Trophoblast cell (in vitro differentiated cells and primary cell): ENCODE measurements at regions not wholly inside any gene's neighbourhood (a gene's known extent, or its start where the extent isn't known, plus 50 kb on each side); places are given as distances from the start of the nearest gene placed in this dataset.

Experiments
- DNase-seq, 2 donors: peaks; one replicate each; pipeline ENCODE4 v3.0.0-alpha.2; 2016
- H2AFZ ChIP-seq: 2 replicates; pipeline ENCODE4 v1.6.1; 2013; ENCODE audit warnings: low read length, moderate library complexity, mild to moderate bottlenecking; ENCODE audit not compliant: insufficient read depth, poor library complexity
- H2AK5ac ChIP-seq: 2 replicates; pipeline ENCODE4 v1.6.1; 2013; ENCODE audit warnings: mild to moderate bottlenecking, low read length
- H2BK120ac ChIP-seq: 2 replicates; pipeline ENCODE4 v1.6.1; 2013; ENCODE audit warnings: low read length, mild to moderate bottlenecking, moderate library complexity; ENCODE audit not compliant: insufficient read depth, poor library complexity
- H2BK12ac ChIP-seq: 2 replicates; pipeline ENCODE4 v1.6.1; 2013; ENCODE audit warnings: mild to moderate bottlenecking, low read length, moderate library complexity
- H2BK5ac ChIP-seq: 2 replicates; pipeline ENCODE4 v1.6.1; 2013; ENCODE audit warnings: low read length, low read depth, moderate library complexity, mild to moderate bottlenecking; ENCODE audit not compliant: poor library complexity
- H3K14ac ChIP-seq: 2 replicates; pipeline ENCODE4 v1.6.1; 2013; ENCODE audit warnings: mild to moderate bottlenecking, low read length
- H3K18ac ChIP-seq: 2 replicates; pipeline ENCODE4 v1.6.1; 2013; ENCODE audit warnings: mild to moderate bottlenecking, low read length
- H3K23ac ChIP-seq: 2 replicates; pipeline ENCODE4 v1.6.1; 2013; ENCODE audit warnings: low read length
- H3K27ac ChIP-seq: 2 replicates; pipeline ENCODE4 v1.5.1; 2013; ENCODE audit warnings: low read depth, mild to moderate bottlenecking, inconsistent platforms, low read length, moderate library complexity
- H3K27me3 ChIP-seq: 2 replicates; pipeline ENCODE4 v1.6.1; 2013; ENCODE audit warnings: inconsistent platforms, mild to moderate bottlenecking, low read length, moderate library complexity; ENCODE audit not compliant: insufficient read depth
- H3K36me3 ChIP-seq, 2 experiments: 1 replicate in 1 of 2; 2 replicates in 1 of 2; pipeline ENCODE4 v1.6.1; 2013; ENCODE audit warnings: low read length in 2 of 2, mild to moderate bottlenecking in 2 of 2, moderate library complexity in 1 of 2; ENCODE audit not compliant: insufficient read depth in 2 of 2, control insufficient read depth in 1 of 2
- H3K4ac ChIP-seq: 2 replicates; pipeline ENCODE4 v1.6.1; 2013; ENCODE audit warnings: low read depth, mild to moderate bottlenecking, low read length, moderate library complexity
- H3K4me1 ChIP-seq, 2 experiments: 1 replicate in 1 of 2; 2 replicates in 1 of 2; pipeline ENCODE4 v1.6.1; 2013; ENCODE audit warnings: low read length in 2 of 2, mild to moderate bottlenecking in 2 of 2, moderate library complexity in 1 of 2; ENCODE audit not compliant: insufficient read depth in 2 of 2, control insufficient read depth in 1 of 2
- H3K4me2 ChIP-seq: 2 replicates; pipeline ENCODE4 v1.6.1; 2013; ENCODE audit warnings: inconsistent platforms, mild to moderate bottlenecking, low read length, moderate library complexity
- H3K4me3 ChIP-seq: 2 replicates; pipeline ENCODE4 v1.5.1; 2013; ENCODE audit warnings: mild to moderate bottlenecking, low read depth, low read length, inconsistent platforms
- H3K79me1 ChIP-seq: one replicate; pipeline ENCODE4 v1.6.1; 2013; ENCODE audit warnings: low read length
- H3K79me2 ChIP-seq: 2 replicates; pipeline ENCODE4 v1.6.1; 2013; ENCODE audit warnings: low read length, mild to moderate bottlenecking; ENCODE audit not compliant: control insufficient read depth, insufficient read depth, poor library complexity
- H3K9ac ChIP-seq: 2 replicates; pipeline ENCODE4 v1.6.1; 2013; ENCODE audit warnings: mild to moderate bottlenecking, low read length
- H3K9me3 ChIP-seq: 2 replicates; pipeline ENCODE4 v1.6.1; 2013; ENCODE audit warnings: low read depth, mild to moderate bottlenecking, control low read depth, inconsistent platforms, low read length; ENCODE audit not compliant: insufficient read depth
- H4K12ac ChIP-seq: 2 replicates; pipeline ENCODE4 v1.6.1; 2013; ENCODE audit warnings: low read depth, mild to moderate bottlenecking, low read length, moderate library complexity
- H4K8ac ChIP-seq: 2 replicates; pipeline ENCODE4 v1.6.1; 2013; ENCODE audit warnings: low read depth, mild to moderate bottlenecking, low read length, moderate library complexity
- H4K91ac ChIP-seq: one replicate; pipeline ENCODE4 v1.6.1; 2013; ENCODE audit warnings: low read depth, mild to moderate bottlenecking, low read length, moderate library complexity
- WGBS: extraction: QIAGEN DNeasy Blood & Tissue Kit; methylation state at CpG from one replicate; pipeline ENCODE4 v1.1.7; 2013; ENCODE audit warnings: missing lambda C conversion rate; ENCODE audit not compliant: insufficient read length, insufficient coverage; ENCODE audit errors: extremely low coverage; 5-methylcytosine and 5-hydroxymethylcytosine counted together

DNA sequence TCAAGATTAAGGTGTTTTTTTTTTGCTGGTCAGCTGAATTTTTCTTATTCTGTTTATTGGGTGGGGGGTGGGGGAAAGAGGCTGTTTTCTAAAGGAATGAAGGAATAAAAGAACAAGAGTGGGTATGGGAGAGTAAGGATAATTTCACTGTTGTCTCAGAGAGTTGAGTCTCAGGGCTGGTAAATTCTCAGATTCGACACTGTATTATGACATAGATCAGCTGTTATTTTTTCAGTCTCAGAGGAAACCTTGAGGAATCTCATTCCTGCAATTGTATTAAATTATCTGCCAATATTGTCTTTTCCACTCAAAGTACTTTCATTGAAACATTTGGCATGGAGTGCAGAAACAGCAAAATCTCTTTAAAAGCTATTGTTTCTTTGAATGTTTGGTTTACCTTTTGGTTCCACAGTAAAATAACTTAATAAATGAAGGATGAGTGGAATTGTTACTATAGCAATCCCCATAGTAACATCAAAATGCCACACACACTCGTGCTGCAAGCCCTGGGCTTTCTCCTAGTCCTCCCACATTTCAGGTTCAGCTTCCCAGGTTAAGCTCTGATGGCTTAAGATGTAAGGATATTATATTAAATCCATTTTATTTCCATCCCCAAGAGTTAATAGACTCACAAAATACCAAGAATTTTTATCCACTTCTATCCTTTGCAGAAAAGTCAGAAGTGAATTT is 478.7 kb upstream of the TCF4 start:
- H4K8ac ChIP-seq: no peak overlapping the region
- H2BK12ac ChIP-seq: no peak overlapping the region
- no peaks in the 10 kb centered on the region for H3K27me3 ChIP-seq
- no peak overlapping the region for H4K91ac ChIP-seq
- H3K79me2 ChIP-seq: no peaks in the 10 kb centered on the region
- H2AK5ac ChIP-seq: no peak overlapping the region
- H3K4ac ChIP-seq: no peak overlapping the region
- no peak overlapping the region for H3K9ac ChIP-seq
- DNase-seq: no peak
- no peak overlapping the region for H3K23ac ChIP-seq
- no peak overlapping the region for H3K4me2 ChIP-seq
- no peak overlapping the region for H2BK5ac ChIP-seq
- no peaks in the 10 kb centered on the region for H3K79me1 ChIP-seq
- H3K36me3 ChIP-seq: no peaks in the 10 kb centered on the region
- H3K4me1 ChIP-seq: peaks cover 2% of the 10 kb centered on the region in 2 experiments
- H4K12ac ChIP-seq: no peak overlapping the region
- no peak overlapping the region for H3K14ac ChIP-seq
- no peak overlapping the region for H3K4me3 ChIP-seq
- no peaks in the 10 kb centered on the region for H3K9me3 ChIP-seq
- H3K18ac ChIP-seq: no peak overlapping the region
- H2AFZ ChIP-seq: no peak overlapping the region
- WGBS: no CpG with 5 or more reads among the region's 2 CpGs
- no peak overlapping the region for H2BK120ac ChIP-seq
- H3K27ac ChIP-seq: no peak overlapping the region

DNA sequence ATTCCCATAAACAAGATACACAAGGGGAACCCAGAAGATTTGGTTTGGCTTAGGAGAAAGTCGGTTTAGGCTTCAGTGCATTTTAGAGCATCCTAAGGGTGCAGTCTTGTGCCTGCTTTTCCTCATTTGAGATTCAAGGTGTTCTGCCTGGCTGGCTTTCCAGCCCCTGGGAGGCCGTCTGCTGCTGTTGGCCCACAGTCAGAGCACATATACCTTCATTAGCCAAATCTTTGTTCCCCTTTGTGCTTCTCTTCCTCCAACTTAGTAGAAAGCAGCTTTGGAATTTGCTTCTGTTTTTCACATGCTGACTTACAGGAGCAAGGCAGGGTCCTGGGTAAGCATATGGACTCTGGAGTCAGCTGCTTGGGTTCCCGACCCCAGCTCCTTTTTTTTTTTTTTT is 477.1 kb upstream of the TCF4 start:
- WGBS: no CpG with 5 or more reads among the region's 3 CpGs
- H2BK120ac ChIP-seq: no peak overlapping the region
- no peak overlapping the region for H3K14ac ChIP-seq
- no peak overlapping the region for H3K4me3 ChIP-seq
- no peaks in the 10 kb centered on the region for H3K79me2 ChIP-seq
- H2AFZ ChIP-seq: no peak overlapping the region
- no peaks in the 10 kb centered on the region for H3K36me3 ChIP-seq
- no peak overlapping the region for H3K4me2 ChIP-seq
- no peak overlapping the region for H3K27ac ChIP-seq
- no peak overlapping the region for H4K8ac ChIP-seq
- H2BK12ac ChIP-seq: no peak overlapping the region
- no peak overlapping the region for H4K91ac ChIP-seq
- no peak for DNase-seq
- H3K23ac ChIP-seq: no peak overlapping the region
- no peak overlapping the region for H3K9ac ChIP-seq
- H3K9me3 ChIP-seq: no peaks in the 10 kb centered on the region
- no peaks in the 10 kb centered on the region for H3K27me3 ChIP-seq
- peaks cover 2% of the 10 kb centered on the region in 2 experiments for H3K4me1 ChIP-seq
- no peak overlapping the region for H3K4ac ChIP-seq
- H2AK5ac ChIP-seq: no peak overlapping the region
- H3K18ac ChIP-seq: no peak overlapping the region
- no peak overlapping the region for H2BK5ac ChIP-seq
- H4K12ac ChIP-seq: no peak overlapping the region
- no peaks in the 10 kb centered on the region for H3K79me1 ChIP-seq

GRCh38 chr18:56062931-56063330 is 474.9 kb upstream of the TCF4 start:
- WGBS: no CpG with 5 or more reads among the region's 2 CpGs
- Histone ChIP-seq H3K4me3 (no peak overlapping the region), H3K27ac (no peak overlapping the region), H3K23ac (no peak overlapping the region), H3K4me1 (peaks cover 2% of the 10 kb centered on the region in 2 experiments), H3K14ac (no peak overlapping the region), H2AK5ac (no peak overlapping the region), H3K27me3 (no peaks in the 10 kb centered on the region), H4K91ac (no peak overlapping the region), H3K9ac (no peak overlapping the region), H4K12ac (no peak overlapping the region), H3K4ac (no peak overlapping the region), H2AFZ (no peak overlapping the region), H3K18ac (no peak overlapping the region), H3K79me2 (no peaks in the 10 kb centered on the region), H4K8ac (no peak overlapping the region), H3K79me1 (no peaks in the 10 kb centered on the region), H3K9me3 (no peaks in the 10 kb centered on the region), H2BK5ac (no peak overlapping the region), H2BK12ac (no peak overlapping the region), H2BK120ac (no peak overlapping the region), H3K36me3 (no peaks in the 10 kb centered on the region), H3K4me2 (no peak overlapping the region)
- DNase-seq: no peak

- no peak overlapping the region for H2AK5ac ChIP-seq
- no peak overlapping the region for H3K18ac ChIP-seq
- H3K27me3 ChIP-seq: no peaks in the 10 kb centered on the region
- no peaks in the 10 kb centered on the region for H3K9me3 ChIP-seq
- H3K4me3 ChIP-seq: no peak overlapping the region
- peaks cover 2% of the 10 kb centered on the region in 2 experiments for H3K4me1 ChIP-seq
- no peak overlapping the region for H3K27ac ChIP-seq
- no peak overlapping the region for H2BK120ac ChIP-seq
- no peak overlapping the region for H3K9ac ChIP-seq
- no peaks in the 10 kb centered on the region for H3K36me3 ChIP-seq
- no peak overlapping the region for H3K23ac ChIP-seq
- H2BK5ac ChIP-seq: no peak overlapping the region
- WGBS: no CpG with 5 or more reads among the region's 2 CpGs
- no peak overlapping the region for H4K8ac ChIP-seq
- H3K4ac ChIP-seq: no peak overlapping the region
- no peak overlapping the region for H3K4me2 ChIP-seq
- no peaks in the 10 kb centered on the region for H3K79me2 ChIP-seq
- H2BK12ac ChIP-seq: no peak overlapping the region
- no peak overlapping the region for H3K14ac ChIP-seq
- no peaks in the 10 kb centered on the region for H3K79me1 ChIP-seq
- no peak overlapping the region for H4K12ac ChIP-seq
- no peak overlapping the region for H2AFZ ChIP-seq
- no peak overlapping the region for H4K91ac ChIP-seq
- DNase-seq: no peak
Measured at GRCh38 chr18:56060967-56061541, 473.1 kb upstream of the TCF4 start.
